HG03108 (cell line): ENCODE measurements at regions not wholly inside any gene's neighbourhood (a gene's known extent, or its start where the extent isn't known, plus 50 kb on each side); places are given as distances from the start of the nearest gene placed in this dataset.

ENCODE experiments used
- ATAC-seq: cut with Tn5 transposase; IDR thresholded peaks from one replicate; pipeline ENCODE4 v1.9.1; 2021; ENCODE audit warnings: moderate library complexity; ENCODE audit not compliant: unreplicated experiment

DNA sequence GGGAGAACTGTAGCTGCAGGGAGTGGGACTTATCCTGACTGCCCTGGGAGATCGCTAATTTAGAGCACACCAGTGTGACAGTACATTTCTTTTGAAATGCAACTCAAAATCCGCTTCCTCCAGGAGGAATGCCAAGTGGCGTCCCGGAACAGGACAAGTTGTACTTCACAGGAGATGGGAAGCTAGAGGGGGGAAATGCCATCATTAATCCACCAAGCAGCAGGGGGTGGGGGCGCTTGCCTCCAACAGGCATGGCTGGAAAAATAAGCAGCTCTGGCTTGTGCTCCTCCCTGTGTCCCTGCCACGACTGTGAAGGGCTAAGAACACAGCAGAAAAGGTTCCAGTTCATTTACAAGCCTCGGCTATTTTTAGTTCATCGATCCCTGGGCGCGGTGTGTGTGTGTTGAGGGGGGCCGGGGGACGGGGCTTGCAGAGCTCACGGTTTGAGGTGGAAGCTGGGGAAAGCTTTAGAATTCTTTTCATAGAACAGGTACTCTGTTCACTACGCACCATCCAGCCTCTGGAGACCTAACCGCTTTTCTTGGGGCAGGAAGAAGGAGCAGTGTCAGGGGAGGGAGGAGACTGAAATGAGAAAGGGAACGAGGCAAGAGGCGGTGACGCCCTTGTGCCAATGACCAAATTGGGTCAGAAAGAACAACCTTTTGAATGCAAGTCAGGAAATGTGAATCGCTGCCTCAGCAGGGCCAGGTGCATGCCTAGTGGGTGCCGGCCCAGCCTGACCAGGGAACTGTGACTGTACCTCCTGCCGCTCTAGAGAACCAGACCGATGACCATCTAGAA, 51.8 kb upstream of the DGKG start:
- ATAC-seq: peak; percentile 72

DNA sequence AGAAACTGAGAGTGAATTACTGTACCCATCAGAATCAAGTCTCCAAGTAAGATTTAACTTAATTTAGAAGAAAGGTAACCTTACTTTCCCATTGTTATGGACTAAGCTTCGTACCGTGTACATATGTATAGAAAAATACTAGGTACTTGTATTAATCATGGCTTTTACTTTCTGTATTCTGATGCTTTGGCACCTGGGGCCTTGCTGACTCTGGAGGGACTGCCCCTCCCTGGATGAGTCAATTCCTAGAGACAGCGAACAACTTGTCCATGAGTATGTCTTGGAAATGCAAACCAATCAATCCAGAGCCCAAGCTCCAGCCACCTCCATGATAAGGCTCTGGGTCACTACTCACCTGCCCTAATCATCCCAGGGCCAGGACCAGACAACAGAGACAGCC, 50.0 kb upstream of the DGKG start:
- no peak for ATAC-seq
